MM.1S (cell line): ENCODE measurements at regions not wholly inside any gene's neighbourhood (a gene's known extent, or its start where the extent isn't known, plus 50 kb on each side); places are given as distances from the start of the nearest gene placed in this dataset.

Experiments
- DNase-seq: peaks from one replicate; pipeline ENCODE4 v3.0.0-alpha.2; 2015
- H2AFZ ChIP-seq: fragments of 300-600 bp; sonication (generic); 2 replicates; pipeline ENCODE4 v1.6.0; 2016; ENCODE audit warnings: antibody characterized with exemption, low read length
- H3F3A ChIP-seq: fragments of 300-600 bp; sonication (generic); 2 replicates; pipeline ENCODE4 v1.6.1; 2016; ENCODE audit warnings: mild to moderate bottlenecking, antibody characterized with exemption, low read length, moderate library complexity, mixed read lengths; ENCODE audit not compliant: insufficient read depth
- H3K27ac ChIP-seq: fragments of 300-600 bp; sonication (generic); 2 replicates; pipeline ENCODE4 v1.5.1; 2016; ENCODE audit warnings: mild to moderate bottlenecking, low read length
- H3K27me3 ChIP-seq: fragments of 300-600 bp; sonication (generic); replicated peaks from 2 replicates; pipeline ENCODE4 v1.6.0; 2016; ENCODE audit warnings: low read length; ENCODE audit not compliant: insufficient read depth
- H3K36me3 ChIP-seq: fragments of 300-600 bp; sonication (generic); replicated peaks from 2 replicates; pipeline ENCODE4 v1.6.1; 2016; ENCODE audit warnings: mild to moderate bottlenecking, low read length, mixed read lengths; ENCODE audit not compliant: insufficient read depth
- H3K4me1 ChIP-seq: fragments of 300-600 bp; sonication (generic); 2 replicates; pipeline ENCODE4 v1.6.1; 2016; ENCODE audit warnings: low read length, mixed read lengths
- H3K4me2 ChIP-seq: fragments of 300-600 bp; sonication (generic); 2 replicates; pipeline ENCODE4 v1.6.0; 2016; ENCODE audit warnings: low read depth, low read length
- H3K4me3 ChIP-seq: fragments of 300-600 bp; sonication (generic); 2 replicates; pipeline ENCODE4 v1.5.1; 2016; ENCODE audit warnings: low read length, mixed read lengths
- H3K79me2 ChIP-seq: fragments of 300-600 bp; sonication (generic); 2 replicates; pipeline ENCODE4 v1.6.1; 2016; ENCODE audit warnings: mixed run types, low read length, mixed read lengths
- H3K9ac ChIP-seq: fragments of 300-600 bp; sonication (generic); 2 replicates; pipeline ENCODE4 v1.6.1; 2016; ENCODE audit warnings: low read length, mixed read lengths
- H3K9me2 ChIP-seq: fragments of 300-600 bp; sonication (generic); replicated peaks from 2 replicates; pipeline ENCODE4 v1.6.1; 2016; ENCODE audit warnings: mild to moderate bottlenecking, low read length, mixed read lengths; ENCODE audit not compliant: insufficient read depth
- H3K9me3 ChIP-seq: fragments of 300-600 bp; sonication (generic); replicated peaks from 2 replicates; pipeline ENCODE4 v1.6.1; 2016; ENCODE audit warnings: mild to moderate bottlenecking, low read length, mixed read lengths; ENCODE audit not compliant: insufficient read depth
- H4K20me1 ChIP-seq: fragments of 300-600 bp; sonication (generic); 2 replicates; pipeline ENCODE4 v1.6.1; 2016; ENCODE audit warnings: mild to moderate bottlenecking, low read length, moderate library complexity, mixed read lengths; ENCODE audit not compliant: insufficient read depth
- CTCF ChIP-seq: fragments of 300-600 bp; sonication (generic); IDR thresholded peaks from 2 replicates; pipeline ENCODE4 v1.5.1; 2016; ENCODE audit warnings: antibody characterized with exemption, low read length, mixed read lengths
- EZH2 ChIP-seq: fragments of 300-600 bp; sonication (generic); optimal IDR thresholded peaks from 2 replicates; pipeline ENCODE3; 2017; ENCODE audit warnings: low read depth, mild to moderate bottlenecking, antibody characterized with exemption, low read length, mixed read lengths
- EZH2phosphoT487 ChIP-seq: fragments of 300-600 bp; sonication (generic); IDR thresholded peaks from 2 replicates; pipeline ENCODE4 v1.6.1; 2018; ENCODE audit warnings: antibody characterized with exemption, low read length

- TF ChIP-seq CTCF (no peak), EZH2 (no peak), EZH2phosphoT487 (no peak)
- DNase-seq: no peak
- no peaks in the 10 kb centered on the region for H3K9me2 ChIP-seq
- no peak overlapping the region for H3K4me2 ChIP-seq
- H3K27me3 ChIP-seq: no peaks in the 10 kb centered on the region
- H3K4me3 ChIP-seq: no peak overlapping the region
- H3K9ac ChIP-seq: no peak overlapping the region
- no peak overlapping the region for H3K27ac ChIP-seq
- no peaks in the 10 kb centered on the region for H3K9me3 ChIP-seq
- H3F3A ChIP-seq: peaks cover 4% of the 10 kb centered on the region; the same call in 1 of the 2 replicates
- no peak overlapping the region for H2AFZ ChIP-seq
- no peaks in the 10 kb centered on the region for H3K36me3 ChIP-seq
- H4K20me1 ChIP-seq: no peaks in the 10 kb centered on the region
- H3K79me2 ChIP-seq: no peaks in the 10 kb centered on the region
- H3K4me1 ChIP-seq: peaks cover 12% of the 10 kb centered on the region
These were observed 290.3 kb upstream of the B3GALT2 start for GRCh38 chr1:193476748-193477147.

- no peaks in the 10 kb centered on the region for H3K9me3 ChIP-seq
- no peak overlapping the region for H3K4me2 ChIP-seq
- H3K9ac ChIP-seq: no peak overlapping the region
- TF ChIP-seq EZH2: no peak
- no peak for TF ChIP-seq EZH2phosphoT487
- no peak for TF ChIP-seq CTCF
- H3K27me3 ChIP-seq: no peaks in the 10 kb centered on the region
- H2AFZ ChIP-seq: no peak overlapping the region
- H3K4me1 ChIP-seq: peaks cover 2% of the 10 kb centered on the region
- peak; percentile 42 for DNase-seq
- H3F3A ChIP-seq: peaks cover 1% of the 10 kb centered on the region; the same call in 1 of the 2 replicates
- H3K27ac ChIP-seq: no peak overlapping the region
- no peaks in the 10 kb centered on the region for H3K79me2 ChIP-seq
- H3K4me3 ChIP-seq: no peak overlapping the region
- H3K36me3 ChIP-seq: no peaks in the 10 kb centered on the region
- H3K9me2 ChIP-seq: no peaks in the 10 kb centered on the region
- no peaks in the 10 kb centered on the region for H4K20me1 ChIP-seq
These were observed 287.5 kb upstream of the B3GALT2 start for GRCh38 chr1:193473932-193474331.

- Histone ChIP-seq H3K4me1 (no peaks in the 10 kb centered on the region), H3K4me2 (no peak overlapping the region), H3K79me2 (no peaks in the 10 kb centered on the region), H2AFZ (no peak overlapping the region), H3K36me3 (no peaks in the 10 kb centered on the region), H3F3A (no peaks in the 10 kb centered on the region), H3K27me3 (no peaks in the 10 kb centered on the region), H4K20me1 (no peaks in the 10 kb centered on the region), H3K9me2 (no peaks in the 10 kb centered on the region), H3K9ac (no peak overlapping the region), H3K27ac (no peak overlapping the region), H3K9me3 (no peaks in the 10 kb centered on the region), H3K4me3 (no peak overlapping the region)
- DNase-seq: no peak
- no peak for TF ChIP-seq EZH2
- no peak for TF ChIP-seq CTCF
- TF ChIP-seq EZH2phosphoT487: no peak
These were observed 286.5 kb upstream of the B3GALT2 start for GRCh38 chr1:193472838-193473398.
